T-helper 2 cell treated with Interferon-gamma antibody and Interleukin-4, amounts not matched to agents 100 ng/mL and 5 ng/mL, for 36 hours (primary cell): ENCODE measurements at regions not wholly inside any gene's neighbourhood (a gene's known extent, or its start where the extent isn't known, plus 50 kb on each side); places are given as distances from the start of the nearest gene placed in this dataset.

Experiments
- intact Hi-C: fragments of 100-400 bp; cut with micrococcal nuclease; formaldehyde crosslinking; loops from one replicate; pipeline ENCODE4 v1.15.1; 2023

DNA sequence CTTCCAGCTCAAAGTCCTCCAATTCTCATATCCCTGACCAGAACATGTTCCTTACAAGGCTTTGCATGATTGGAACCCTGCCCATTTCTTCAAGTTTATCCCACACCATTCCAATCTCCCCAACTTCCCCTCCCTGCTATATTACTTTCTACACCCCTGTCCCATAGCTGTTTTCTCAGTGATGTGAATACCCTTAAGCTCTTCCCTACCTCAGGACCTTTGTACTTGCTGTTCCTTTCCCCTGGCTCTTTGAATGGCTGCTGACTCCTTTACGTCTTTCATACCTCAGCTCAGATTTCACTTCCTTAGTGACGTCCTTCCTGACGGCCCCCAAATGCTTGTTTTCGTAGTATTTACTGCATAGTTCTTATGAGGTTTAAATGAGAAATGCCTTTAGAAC lies 166.2 kb upstream of the ZNF462 start:
- intact Hi-C loops = no loop called here

GRCh38 chr9:106697390-106697749 lies 165.6 kb upstream of the ZNF462 start:
- intact Hi-C loops = no loop called here

DNA sequence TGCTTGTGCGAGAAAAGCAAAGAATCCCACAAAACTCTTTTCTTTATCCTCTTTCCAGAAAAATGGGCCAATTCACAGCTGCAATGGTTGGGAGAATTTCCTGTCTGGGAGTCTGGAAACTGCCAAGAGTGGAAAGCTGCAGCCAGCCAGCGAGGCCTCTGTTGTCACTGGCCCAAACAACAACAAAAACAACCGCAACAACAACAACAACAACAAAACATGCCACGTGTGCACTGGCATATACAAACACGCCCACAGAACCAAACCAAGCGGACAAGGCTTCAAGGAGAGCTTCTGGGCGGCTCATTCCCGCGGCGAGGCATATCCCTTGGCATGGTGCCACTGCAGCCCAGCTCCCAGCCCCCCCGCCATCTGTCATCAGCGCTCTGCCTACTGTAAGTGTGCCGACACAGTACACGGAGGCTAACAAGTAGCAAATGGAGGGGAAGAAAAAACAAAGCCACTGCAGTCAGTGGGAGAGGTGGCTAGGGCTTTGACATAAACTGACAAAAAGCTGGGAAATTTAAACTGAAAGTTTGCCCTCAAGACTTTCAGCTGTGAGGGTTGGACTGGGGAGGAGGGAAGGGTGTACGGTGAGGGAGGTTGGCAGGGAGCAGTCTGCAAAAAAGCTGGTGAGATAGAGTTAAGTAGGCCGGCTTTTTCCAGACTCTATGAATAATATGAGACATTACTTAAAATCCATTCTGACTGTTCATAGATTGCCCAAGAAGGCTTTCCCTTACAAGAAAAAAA lies 165.0 kb upstream of the ZNF462 start:
- intact Hi-C loops = no loop called here

DNA sequence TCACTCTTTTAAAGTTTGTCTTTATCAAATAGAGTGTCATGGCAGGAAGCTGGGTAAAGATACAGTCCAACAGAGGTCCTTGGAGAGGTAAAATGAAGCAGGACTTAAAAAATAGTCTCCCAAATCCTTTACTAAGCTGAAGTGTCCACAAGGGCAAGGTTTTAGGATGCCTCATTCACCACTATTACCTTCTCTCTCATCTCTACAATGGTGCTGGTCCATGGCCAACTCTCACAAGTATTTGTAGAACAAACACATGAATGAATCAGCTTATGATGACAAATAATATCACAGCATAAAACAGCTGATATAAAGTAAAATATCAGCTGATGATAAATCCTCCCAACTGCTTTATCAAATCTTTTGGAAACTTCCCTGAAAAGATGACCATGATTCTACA lies 162.3 kb upstream of the ZNF462 start:
- intact Hi-C loops = no loop called here

GRCh38 chr9:106701611-106702010 lies 161.4 kb upstream of the ZNF462 start:
- intact Hi-C loops = no loop called here

DNA sequence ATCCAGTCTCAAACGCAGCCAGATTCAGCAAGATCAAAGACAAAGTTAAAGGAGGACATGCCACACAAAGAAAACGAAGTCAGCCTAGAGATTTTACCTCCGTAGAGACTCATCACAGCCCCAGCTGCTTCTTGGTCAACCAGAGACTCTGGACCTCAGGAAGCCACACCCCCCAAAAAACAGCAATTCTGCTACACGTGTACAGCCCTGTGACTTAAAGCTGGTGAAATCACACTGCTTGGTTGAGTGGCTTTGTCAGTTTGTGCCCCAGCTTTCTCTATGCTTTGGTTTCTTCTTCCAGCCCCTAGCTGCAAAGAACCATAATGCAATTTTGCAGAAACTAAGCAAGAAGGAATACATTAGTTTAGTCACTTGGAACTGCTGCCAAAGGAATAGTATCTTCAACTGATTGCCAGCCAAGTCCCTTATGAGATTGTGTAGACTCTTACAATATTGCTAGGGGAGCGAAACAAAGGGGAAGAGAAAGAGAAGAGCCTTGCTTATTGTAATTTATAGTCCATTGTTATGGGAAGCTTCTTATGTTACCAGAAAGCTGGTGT lies 158.8 kb upstream of the ZNF462 start:
- intact Hi-C loops = no loop called here

DNA sequence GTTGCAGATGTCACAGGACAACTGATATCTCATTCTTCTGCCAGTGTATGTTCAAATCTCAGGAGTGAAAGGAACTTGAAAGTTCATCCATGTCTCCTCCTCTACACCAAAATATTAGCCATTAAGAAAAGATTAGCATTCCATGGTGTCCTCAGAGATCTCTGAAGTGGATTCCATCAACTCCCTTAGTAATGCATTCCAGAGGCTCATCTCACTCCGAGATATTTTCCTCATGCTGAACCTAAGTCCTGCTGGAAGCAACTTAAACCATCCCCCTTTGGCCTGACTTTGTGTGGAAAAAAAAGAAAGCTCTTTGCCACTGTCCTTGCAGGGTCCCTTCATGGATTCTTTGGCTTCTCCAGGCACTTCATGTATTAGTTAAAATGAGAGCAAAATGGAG lies 155.7 kb upstream of the ZNF462 start:
- intact Hi-C loops = no loop called here

GRCh38 chr9:106707738-106708474 lies 155.1 kb upstream of the ZNF462 start:
- intact Hi-C loops = no loop called here

DNA sequence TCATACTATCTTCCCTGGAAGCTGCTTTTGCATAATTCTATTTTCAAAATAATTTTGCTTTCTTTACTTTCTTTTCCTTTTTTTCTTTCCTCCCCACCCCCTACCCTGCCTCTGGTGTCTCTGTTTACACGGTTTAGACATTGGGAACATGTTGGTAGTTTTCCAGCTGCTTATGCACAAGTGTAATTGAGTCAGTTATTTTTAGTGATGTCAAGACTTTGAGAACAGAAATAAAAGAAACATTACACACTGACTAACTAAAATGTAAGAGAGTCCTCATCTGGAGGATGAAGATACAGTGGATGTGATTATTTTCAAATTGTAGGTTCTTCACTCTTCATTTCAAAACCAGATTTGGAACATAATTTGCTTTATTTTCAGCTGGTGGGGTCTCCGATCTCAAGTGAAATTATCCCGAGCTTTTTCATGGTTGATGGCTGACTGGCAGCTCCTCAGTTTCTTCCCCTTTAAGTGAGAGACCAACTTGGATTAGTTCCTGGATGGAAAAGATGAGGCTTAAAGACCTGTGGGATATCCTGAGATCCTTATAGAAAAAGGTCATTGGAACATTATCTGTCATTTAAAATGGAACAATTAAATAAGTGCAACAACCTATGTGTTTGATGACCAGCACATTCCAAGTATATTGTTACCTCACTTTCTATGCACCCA lies 154.4 kb upstream of the ZNF462 start:
- intact Hi-C loops = no loop called here

- intact Hi-C loops = no loop called here
Observed at GRCh38 chr9:106712279-106712678, 150.7 kb upstream of the ZNF462 start.

- intact Hi-C loops = no loop called here
Observed at GRCh38 chr9:106713206-106713605, 149.8 kb upstream of the ZNF462 start.

- intact Hi-C loops = no loop called here
Observed at GRCh38 chr9:106716820-106717219, 146.1 kb upstream of the ZNF462 start.

- intact Hi-C loops = no loop called here
Observed at GRCh38 chr9:106717686-106718085, 145.3 kb upstream of the ZNF462 start.

GRCh38 chr9:106718936-106719335 lies 144.0 kb upstream of the ZNF462 start:
- intact Hi-C loops = no loop called here

- intact Hi-C loops = no loop called here
Observed at GRCh38 chr9:106722051-106722753, 140.8 kb upstream of the ZNF462 start.

GRCh38 chr9:106723926-106724325 lies 139.0 kb upstream of the ZNF462 start:
- intact Hi-C loops = no loop called here

DNA sequence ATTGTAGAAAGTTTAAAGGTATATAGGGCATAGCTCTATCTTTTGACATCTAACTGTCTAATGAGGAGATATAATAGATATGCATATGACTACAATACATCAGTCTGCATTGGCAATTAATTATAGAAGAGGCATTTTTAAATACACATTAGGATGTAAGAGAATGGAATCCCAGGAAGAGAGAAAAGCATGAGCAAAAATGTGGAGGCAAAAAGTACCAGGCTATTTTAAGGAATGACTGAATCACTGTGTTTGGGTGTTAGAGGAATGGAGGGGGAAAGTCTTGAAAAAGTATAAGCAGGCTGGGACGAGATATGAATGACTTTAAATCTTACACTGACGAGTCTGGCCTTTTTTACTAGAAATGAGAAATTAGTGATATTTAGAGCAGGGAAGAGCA lies 138.4 kb upstream of the ZNF462 start:
- intact Hi-C loops = no loop called here

DNA sequence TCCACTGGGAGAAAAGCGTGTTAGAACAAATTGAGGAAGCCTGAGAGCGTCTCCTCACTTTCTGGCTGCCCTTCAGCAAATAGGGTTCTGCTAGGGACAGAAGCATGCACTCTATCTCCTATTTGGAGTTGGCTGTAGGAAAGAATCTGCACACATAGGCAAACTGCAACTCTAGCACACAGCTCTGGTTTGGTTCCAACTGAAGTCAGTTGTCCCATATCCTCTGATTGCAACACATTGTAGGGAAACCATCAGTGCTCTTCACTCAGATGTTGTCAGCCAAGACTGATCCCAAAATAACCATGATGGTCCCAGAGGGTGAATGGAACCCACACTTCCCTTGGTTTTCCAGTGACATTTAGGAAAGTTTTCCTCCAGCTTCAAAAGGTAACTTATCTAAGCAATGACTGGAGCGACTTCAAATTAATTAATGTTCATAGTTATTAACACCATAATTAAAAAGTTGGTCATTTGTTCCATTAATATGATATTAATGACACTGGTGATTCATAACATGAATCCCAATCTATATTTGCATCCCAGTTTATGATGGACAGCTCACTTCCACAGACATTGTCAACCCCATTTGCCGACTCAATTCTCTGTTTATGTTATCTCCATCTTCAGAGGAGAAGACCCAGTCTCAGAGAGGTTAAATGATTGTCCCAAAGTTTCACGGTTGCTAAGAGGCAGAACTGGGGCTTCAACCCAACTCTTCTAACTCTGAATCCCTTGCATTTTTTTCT lies 136.7 kb upstream of the ZNF462 start:
- intact Hi-C loops = no loop called here

DNA sequence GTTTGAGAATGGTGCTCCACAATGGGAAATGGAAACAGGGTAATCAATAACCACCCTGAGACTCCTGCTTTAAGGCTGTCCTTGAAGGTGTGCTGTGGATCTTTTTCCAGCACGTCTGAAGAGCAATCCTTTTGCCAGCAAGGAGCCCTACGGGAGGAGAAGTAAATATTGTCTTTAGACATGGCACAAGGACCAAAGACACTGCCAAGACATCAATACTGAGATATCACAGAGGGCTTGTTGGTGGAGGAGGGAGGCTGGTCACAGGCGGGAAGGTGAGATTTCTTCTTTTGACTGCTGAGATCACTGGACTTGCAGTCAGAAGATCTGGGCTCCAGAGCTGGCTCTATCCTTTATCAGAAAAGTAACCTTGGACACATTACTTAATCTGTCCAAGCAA lies 135.0 kb upstream of the ZNF462 start:
- intact Hi-C loops = no loop called here

DNA sequence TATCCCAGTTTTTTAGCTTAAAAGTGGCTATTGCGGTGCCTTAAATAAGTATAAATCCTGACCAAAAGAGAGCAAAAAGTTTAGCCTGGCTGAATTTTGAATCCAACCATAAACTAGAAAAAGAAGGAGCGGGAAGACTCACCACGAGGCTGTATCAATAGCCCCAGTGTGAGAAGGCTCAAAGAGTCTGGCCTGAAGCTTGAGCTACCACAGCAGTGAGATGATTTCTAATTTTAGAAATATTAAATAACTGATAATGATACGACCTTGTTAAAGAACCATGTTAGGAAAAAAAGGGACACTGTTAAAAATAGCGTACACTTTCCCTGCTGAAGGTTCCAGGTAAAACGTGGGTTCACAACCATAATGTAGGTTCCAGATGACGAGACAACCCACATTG lies 134.1 kb upstream of the ZNF462 start:
- intact Hi-C loops = no loop called here

GRCh38 chr9:106731910-106732309 lies 131.1 kb upstream of the ZNF462 start:
- intact Hi-C loops = no loop called here
